ENCODE measurements at regions not wholly inside any gene's neighbourhood (a gene's known extent, or its start where the extent isn't known, plus 50 kb on each side); places are given as distances from the start of the nearest gene placed in this dataset.

DNA sequence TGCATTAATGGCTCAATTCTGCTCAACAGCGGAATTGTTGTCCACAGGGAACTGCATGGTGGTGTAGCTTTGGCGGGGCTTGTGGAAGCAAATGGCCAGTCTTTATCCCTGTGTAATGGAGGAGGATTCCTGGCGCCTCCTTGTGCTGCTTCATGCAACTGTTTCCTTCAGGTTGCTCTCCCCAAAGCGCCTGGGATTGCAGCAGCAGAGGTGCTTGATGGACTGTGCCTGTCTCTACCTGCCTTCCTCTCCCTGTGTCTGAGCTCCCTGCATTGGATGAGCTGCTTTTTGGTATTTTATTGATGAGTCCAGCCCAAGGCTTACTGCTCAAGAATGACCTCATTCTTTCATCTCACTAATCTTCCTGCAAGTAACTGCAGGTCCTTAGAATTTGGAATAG is 72.9 kb upstream of the NDN start:
- TF ChIP-seq EZH2 (IDR thresholded peaks at IDR 0.05; ENCODE audit: insufficient read depth, low read length), result no peak
- TF ChIP-seq, protein P1, sequence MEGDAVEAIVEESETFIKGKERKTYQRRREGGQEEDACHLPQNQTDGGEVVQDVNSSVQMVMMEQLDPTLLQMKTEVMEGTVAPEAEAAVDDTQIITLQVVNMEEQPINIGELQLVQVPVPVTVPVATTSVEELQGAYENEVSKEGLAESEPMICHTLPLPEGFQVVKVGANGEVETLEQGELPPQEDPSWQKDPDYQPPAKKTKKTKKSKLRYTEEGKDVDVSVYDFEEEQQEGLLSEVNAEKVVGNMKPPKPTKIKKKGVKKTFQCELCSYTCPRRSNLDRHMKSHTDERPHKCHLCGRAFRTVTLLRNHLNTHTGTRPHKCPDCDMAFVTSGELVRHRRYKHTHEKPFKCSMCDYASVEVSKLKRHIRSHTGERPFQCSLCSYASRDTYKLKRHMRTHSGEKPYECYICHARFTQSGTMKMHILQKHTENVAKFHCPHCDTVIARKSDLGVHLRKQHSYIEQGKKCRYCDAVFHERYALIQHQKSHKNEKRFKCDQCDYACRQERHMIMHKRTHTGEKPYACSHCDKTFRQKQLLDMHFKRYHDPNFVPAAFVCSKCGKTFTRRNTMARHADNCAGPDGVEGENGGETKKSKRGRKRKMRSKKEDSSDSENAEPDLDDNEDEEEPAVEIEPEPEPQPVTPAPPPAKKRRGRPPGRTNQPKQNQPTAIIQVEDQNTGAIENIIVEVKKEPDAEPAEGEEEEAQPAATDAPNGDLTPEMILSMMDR (IDR thresholded peaks at IDR 0.05; ENCODE audit: insufficient read depth, low read depth, low read length), result no peak
